ENCODE measurements at regions not wholly inside any gene's neighbourhood (a gene's known extent, or its start where the extent isn't known, plus 50 kb on each side); places are given as distances from the start of the nearest gene placed in this dataset.
"Not testable (repeated sequence)": the region's sequence is repeated elsewhere in the genome, so short reads cannot be mapped to it uniquely, and the experiment has no call there.

DNA sequence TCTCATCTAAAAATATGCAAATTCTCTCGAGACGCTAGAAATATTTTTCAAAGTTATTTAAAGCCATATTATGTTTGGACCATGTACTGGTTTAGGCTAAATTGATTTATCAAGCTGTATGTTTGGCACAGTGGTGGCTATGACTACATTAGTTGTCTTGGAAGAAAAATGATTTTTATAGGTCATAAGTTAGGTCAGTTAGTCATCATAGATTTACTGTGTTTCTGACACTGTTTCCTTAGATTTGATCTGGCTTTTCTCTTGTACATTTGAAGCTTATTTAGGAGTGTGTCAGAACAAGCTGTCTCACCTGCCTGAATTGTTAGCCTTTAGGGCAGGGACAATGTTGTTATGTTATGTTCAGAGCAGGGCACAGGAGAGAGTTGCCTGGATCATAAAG, 161.1 kb upstream of the FBXO33 start:
- no peaks in the 10 kb centered on the region for H3K36me3 ChIP-seq (ENCODE audit: control insufficient read depth, low read depth, low read length)
- no peak overlapping the region for H3K27ac ChIP-seq (ENCODE audit: low read length)
- H3K4me1 ChIP-seq (ENCODE audit: control insufficient read depth, low read depth, low read length), result no peaks in the 10 kb centered on the region
- H3K27me3 ChIP-seq (ENCODE audit: control insufficient read depth, insufficient read depth, low read length), result no peaks in the 10 kb centered on the region
- H3K9ac ChIP-seq (ENCODE audit: low read length), result no peak overlapping the region
- H3K9me3 ChIP-seq (ENCODE audit: control insufficient read depth, low read depth, low read length), result no peaks in the 10 kb centered on the region
- H3K4me3 ChIP-seq (ENCODE audit: low read length), result no peak overlapping the region

DNA sequence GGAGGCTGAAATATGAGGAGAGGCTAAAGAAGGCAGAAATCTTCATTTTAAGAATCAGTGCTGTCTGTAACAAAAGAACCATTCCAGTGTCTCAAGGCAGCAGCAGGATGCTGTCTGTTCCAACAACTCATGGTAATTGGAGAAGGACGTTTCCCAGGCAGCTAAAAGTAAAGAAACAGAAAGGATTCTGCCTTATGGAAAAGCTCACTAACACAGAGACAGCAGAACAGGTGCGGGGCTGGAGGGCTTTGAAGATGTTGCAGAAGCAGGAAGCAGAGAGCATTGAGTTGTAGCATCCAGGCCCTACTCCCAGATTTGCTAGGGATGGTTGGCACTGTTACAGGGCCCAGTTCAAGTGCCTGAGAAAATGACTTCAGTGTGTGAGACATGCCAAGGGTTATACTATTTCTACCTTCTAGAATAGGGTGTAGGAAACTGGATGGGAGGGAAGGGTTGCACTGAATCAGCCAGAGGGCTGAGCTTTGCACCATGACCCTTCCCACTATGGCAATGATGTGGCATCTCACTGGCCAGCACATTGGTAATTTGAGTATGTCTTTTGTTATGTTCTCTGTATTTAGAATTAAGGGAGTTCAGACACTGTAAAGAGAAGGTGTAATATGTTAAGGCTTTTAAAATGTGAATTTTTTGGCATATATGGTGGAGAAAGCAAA, 160.0 kb upstream of the FBXO33 start:
- no peaks in the 10 kb centered on the region for H3K9me3 ChIP-seq (ENCODE audit: control insufficient read depth, low read depth, low read length)
- no peaks in the 10 kb centered on the region for H3K4me1 ChIP-seq (ENCODE audit: control insufficient read depth, low read depth, low read length)
- no peaks in the 10 kb centered on the region for H3K36me3 ChIP-seq (ENCODE audit: control insufficient read depth, low read depth, low read length)
- no peak overlapping the region for H3K9ac ChIP-seq (ENCODE audit: low read length)
- H3K27ac ChIP-seq (ENCODE audit: low read length), result no peak overlapping the region
- no peak overlapping the region for H3K4me3 ChIP-seq (ENCODE audit: low read length)
- H3K27me3 ChIP-seq (ENCODE audit: control insufficient read depth, insufficient read depth, low read length), result no peaks in the 10 kb centered on the region

DNA sequence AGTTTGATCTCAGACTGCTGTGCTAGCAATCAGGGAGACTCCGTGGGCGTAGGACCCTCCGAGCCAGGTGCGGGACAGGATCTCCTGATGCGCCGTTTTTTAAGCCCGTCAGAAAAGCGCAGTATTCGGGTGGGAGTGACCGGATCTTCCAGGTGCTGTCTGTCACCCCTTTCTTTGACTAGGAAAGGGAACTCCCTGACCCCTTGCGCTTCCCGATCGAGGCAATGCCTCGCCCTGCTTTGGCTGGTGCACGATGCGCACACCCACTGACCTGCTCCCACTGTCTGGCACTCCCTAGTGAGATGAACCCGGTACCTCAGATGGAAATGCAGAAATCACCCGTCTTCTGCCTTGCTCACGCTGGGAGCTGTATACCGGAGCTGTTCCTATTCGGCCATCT, 157.6 kb upstream of the FBXO33 start:
- not testable (repeated sequence) for H3K4me1 ChIP-seq (ENCODE audit: control insufficient read depth, low read depth, low read length); H3K9me3 ChIP-seq (ENCODE audit: control insufficient read depth, low read depth, low read length); H3K27ac ChIP-seq (ENCODE audit: low read length); H3K4me3 ChIP-seq (ENCODE audit: low read length); H3K27me3 ChIP-seq (ENCODE audit: control insufficient read depth, insufficient read depth, low read length); H3K9ac ChIP-seq (ENCODE audit: low read length); H3K36me3 ChIP-seq (ENCODE audit: control insufficient read depth, low read depth, low read length)

DNA sequence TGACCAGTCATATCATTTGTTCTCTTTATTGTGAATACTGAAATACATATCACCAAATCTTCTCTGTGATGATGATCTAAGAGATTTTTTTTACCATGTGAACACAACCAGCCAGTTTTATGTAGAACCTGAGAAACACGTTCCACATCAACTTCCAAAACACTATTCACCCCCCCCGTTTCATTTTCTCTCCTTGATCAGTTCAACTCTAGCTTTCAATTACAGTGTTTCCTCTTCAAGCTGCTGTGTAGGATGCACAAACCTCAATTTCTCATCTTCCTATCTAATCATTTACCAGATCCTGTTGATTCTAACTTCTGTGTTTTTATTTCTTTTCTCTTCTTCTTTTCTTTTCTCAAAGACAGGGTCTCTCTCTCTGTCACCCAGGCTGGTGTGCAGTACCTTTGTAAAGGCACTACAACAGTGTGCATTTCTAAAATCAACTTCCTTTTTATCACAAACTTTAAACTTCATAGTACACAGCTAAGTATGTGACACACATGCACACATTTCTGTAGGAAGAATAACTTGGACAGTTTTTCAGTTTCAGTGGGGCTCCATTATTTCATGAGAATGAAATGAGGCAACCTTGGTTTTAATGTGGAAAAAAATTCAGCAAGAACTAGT, 149.9 kb upstream of the FBXO33 start:
- Histone ChIP-seq H3K27me3 (ENCODE audit: control insufficient read depth, insufficient read depth, low read length) (no peaks in the 10 kb centered on the region), H3K27ac (ENCODE audit: low read length) (no peak overlapping the region), H3K9me3 (ENCODE audit: control insufficient read depth, low read depth, low read length) (no peaks in the 10 kb centered on the region), H3K4me3 (ENCODE audit: low read length) (no peak overlapping the region), H3K9ac (ENCODE audit: low read length) (no peak overlapping the region), H3K4me1 (ENCODE audit: control insufficient read depth, low read depth, low read length) (no peaks in the 10 kb centered on the region), H3K36me3 (ENCODE audit: control insufficient read depth, low read depth, low read length) (no peaks in the 10 kb centered on the region)

DNA sequence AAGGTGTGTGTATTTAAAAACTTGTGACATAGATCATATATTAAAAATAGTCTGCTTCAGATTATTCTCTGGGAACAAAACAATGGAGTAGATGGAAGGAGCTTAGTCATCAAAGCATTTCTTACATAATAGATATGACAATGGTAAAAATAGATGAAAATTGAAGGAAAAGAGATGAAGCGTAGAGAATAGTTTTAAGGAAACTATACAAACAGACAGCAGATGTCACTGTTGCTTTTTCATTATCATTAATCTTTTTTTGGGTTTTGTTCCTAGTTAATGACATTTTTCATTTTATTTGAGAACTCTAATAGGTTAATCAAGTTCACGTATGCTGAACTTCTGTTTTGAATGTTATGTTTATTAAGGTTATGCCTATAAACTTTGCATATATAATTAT, 149.2 kb upstream of the FBXO33 start:
- Histone ChIP-seq H3K36me3 (ENCODE audit: control insufficient read depth, low read depth, low read length) (no peaks in the 10 kb centered on the region), H3K4me3 (ENCODE audit: low read length) (no peak overlapping the region), H3K27me3 (ENCODE audit: control insufficient read depth, insufficient read depth, low read length) (no peaks in the 10 kb centered on the region), H3K9ac (ENCODE audit: low read length) (no peak overlapping the region), H3K4me1 (ENCODE audit: control insufficient read depth, low read depth, low read length) (no peaks in the 10 kb centered on the region), H3K27ac (ENCODE audit: low read length) (no peak overlapping the region), H3K9me3 (ENCODE audit: control insufficient read depth, low read depth, low read length) (no peaks in the 10 kb centered on the region)

DNA sequence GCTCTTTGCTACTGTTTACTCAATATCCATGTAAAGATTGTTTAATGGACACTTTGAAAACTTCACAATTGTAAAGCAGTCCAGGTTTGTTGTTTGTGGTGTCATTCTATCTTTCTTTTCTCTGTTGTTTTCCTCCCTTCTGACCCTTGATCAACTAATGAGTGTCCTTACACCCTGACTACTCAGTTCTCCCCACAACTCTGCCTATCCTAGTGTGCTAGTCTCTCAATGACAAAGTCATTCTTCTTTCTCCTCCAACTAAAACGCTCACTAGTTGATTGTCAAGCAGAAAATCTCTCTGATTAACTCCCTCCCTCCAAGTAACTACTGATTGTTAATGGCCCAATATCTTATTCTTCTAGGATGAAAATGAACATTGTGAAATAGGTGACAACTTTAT, 148.5 kb upstream of the FBXO33 start:
- H3K27me3 ChIP-seq (ENCODE audit: control insufficient read depth, insufficient read depth, low read length), result no peaks in the 10 kb centered on the region
- H3K9me3 ChIP-seq (ENCODE audit: control insufficient read depth, low read depth, low read length), result no peaks in the 10 kb centered on the region
- no peak overlapping the region for H3K9ac ChIP-seq (ENCODE audit: low read length)
- no peak overlapping the region for H3K4me3 ChIP-seq (ENCODE audit: low read length)
- H3K4me1 ChIP-seq (ENCODE audit: control insufficient read depth, low read depth, low read length), result no peaks in the 10 kb centered on the region
- no peak overlapping the region for H3K27ac ChIP-seq (ENCODE audit: low read length)
- H3K36me3 ChIP-seq (ENCODE audit: control insufficient read depth, low read depth, low read length), result no peaks in the 10 kb centered on the region

DNA sequence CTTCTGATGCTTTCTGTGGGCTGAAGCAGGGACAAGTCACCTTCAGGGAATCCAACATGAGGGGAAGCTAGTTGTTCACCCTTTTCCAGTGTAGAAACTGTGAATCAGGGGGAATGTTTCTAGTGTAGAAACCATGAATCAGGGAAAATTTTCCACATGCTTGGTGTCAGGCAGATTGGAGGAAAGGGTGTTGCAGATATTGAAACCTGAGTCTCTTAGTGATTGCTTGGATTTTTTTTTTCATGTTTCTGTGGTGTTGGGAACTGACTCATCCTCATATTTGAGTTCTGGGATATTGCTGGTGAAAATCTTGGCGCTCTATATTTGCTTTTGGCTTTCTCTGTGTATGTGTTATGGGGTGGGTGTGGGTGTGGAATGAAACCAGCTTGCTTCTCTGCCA, 144.5 kb upstream of the FBXO33 start:
- no peaks in the 10 kb centered on the region for H3K36me3 ChIP-seq (ENCODE audit: control insufficient read depth, low read depth, low read length)
- H3K4me3 ChIP-seq (ENCODE audit: low read length), result no peak overlapping the region
- no peak overlapping the region for H3K27ac ChIP-seq (ENCODE audit: low read length)
- H3K27me3 ChIP-seq (ENCODE audit: control insufficient read depth, insufficient read depth, low read length), result no peaks in the 10 kb centered on the region
- H3K9me3 ChIP-seq (ENCODE audit: control insufficient read depth, low read depth, low read length), result no peaks in the 10 kb centered on the region
- H3K4me1 ChIP-seq (ENCODE audit: control insufficient read depth, low read depth, low read length), result no peaks in the 10 kb centered on the region
- no peak overlapping the region for H3K9ac ChIP-seq (ENCODE audit: low read length)

DNA sequence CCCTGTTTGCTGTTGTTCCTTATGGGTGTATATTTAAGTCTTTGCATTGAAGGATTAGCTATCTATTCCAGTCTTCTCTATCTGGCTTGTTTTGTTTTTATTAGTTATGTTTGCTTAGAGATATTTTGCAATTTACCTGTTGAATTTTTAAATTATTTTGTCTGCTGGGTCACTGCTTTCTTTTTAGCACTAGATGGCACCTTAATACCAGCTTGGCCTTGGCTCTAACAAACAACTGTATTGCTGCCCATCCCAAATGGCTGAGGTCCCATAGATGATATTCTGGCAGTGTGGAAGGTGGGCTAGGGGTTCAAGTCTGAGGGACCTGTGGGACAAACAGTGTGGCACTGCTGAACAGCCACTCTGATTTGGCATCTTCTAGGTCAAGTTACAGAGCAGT, 144.0 kb upstream of the FBXO33 start:
- Histone ChIP-seq H3K27me3 (ENCODE audit: control insufficient read depth, insufficient read depth, low read length) (no peaks in the 10 kb centered on the region), H3K9ac (ENCODE audit: low read length) (no peak overlapping the region), H3K36me3 (ENCODE audit: control insufficient read depth, low read depth, low read length) (no peaks in the 10 kb centered on the region), H3K9me3 (ENCODE audit: control insufficient read depth, low read depth, low read length) (no peaks in the 10 kb centered on the region), H3K4me3 (ENCODE audit: low read length) (no peak overlapping the region), H3K27ac (ENCODE audit: low read length) (no peak overlapping the region), H3K4me1 (ENCODE audit: control insufficient read depth, low read depth, low read length) (no peaks in the 10 kb centered on the region)

DNA sequence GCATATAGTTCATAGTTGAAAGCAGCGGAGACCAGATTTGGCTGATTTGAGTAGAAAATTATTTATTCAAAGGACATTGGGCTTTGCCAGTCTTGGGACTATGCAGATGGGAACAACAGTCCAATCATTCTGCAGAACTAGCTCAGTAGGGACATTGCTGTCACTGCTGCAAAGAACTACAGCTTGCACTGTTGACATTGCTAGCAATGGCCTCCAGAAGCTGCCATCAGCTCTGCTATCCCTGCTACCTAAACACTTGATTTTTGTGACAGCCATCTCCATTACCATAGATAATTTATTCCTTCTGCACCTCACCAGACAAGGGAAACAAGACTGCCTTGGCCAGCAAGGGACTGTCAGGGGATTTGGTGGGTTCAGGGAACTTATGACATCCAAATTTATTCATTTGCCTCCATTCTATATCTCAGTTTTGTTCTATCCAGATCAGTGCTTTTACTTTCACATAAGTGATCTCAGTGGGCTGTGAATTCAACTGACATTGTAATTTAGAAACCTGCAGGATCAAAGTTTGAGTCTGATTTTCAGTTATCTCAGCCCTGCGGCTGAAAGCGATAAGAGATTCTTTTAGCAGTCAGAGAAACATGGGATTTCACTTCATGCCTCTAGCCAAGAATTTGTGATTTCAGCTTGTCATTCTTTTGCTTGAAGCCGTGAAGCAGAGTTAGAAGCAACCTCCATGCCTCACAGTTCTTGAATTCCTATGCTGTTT, 136.7 kb upstream of the FBXO33 start:
- Histone ChIP-seq H3K9me3 (ENCODE audit: control insufficient read depth, low read depth, low read length) (no peaks in the 10 kb centered on the region), H3K9ac (ENCODE audit: low read length) (no peak overlapping the region), H3K4me1 (ENCODE audit: control insufficient read depth, low read depth, low read length) (no peaks in the 10 kb centered on the region), H3K36me3 (ENCODE audit: control insufficient read depth, low read depth, low read length) (no peaks in the 10 kb centered on the region), H3K27ac (ENCODE audit: low read length) (no peak overlapping the region), H3K4me3 (ENCODE audit: low read length) (no peak overlapping the region), H3K27me3 (ENCODE audit: control insufficient read depth, insufficient read depth, low read length) (no peaks in the 10 kb centered on the region)

DNA sequence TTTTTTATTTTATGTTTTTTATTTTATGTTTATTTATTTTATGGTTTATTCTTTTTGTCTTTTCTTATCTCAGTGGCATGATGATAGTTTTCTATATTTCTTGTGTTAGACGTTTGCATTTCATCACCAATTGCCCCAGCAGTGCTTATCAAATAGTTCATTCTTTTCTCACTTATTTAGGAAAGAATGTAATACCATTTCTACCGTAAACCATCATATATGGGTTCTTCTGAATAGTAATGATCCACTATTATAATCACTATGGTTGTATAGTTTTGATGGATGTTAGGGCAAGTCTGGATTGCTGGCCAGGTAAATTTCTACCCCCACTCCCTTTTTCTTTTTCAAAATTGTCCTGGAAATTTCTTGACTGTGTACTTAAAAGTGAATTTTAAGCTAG, 134.6 kb upstream of the FBXO33 start:
- no peaks in the 10 kb centered on the region for H3K9me3 ChIP-seq (ENCODE audit: control insufficient read depth, low read depth, low read length)
- H3K36me3 ChIP-seq (ENCODE audit: control insufficient read depth, low read depth, low read length), result no peaks in the 10 kb centered on the region
- H3K4me3 ChIP-seq (ENCODE audit: low read length), result no peak overlapping the region
- no peak overlapping the region for H3K9ac ChIP-seq (ENCODE audit: low read length)
- H3K27me3 ChIP-seq (ENCODE audit: control insufficient read depth, insufficient read depth, low read length), result no peaks in the 10 kb centered on the region
- H3K4me1 ChIP-seq (ENCODE audit: control insufficient read depth, low read depth, low read length), result no peaks in the 10 kb centered on the region
- no peak overlapping the region for H3K27ac ChIP-seq (ENCODE audit: low read length)

DNA sequence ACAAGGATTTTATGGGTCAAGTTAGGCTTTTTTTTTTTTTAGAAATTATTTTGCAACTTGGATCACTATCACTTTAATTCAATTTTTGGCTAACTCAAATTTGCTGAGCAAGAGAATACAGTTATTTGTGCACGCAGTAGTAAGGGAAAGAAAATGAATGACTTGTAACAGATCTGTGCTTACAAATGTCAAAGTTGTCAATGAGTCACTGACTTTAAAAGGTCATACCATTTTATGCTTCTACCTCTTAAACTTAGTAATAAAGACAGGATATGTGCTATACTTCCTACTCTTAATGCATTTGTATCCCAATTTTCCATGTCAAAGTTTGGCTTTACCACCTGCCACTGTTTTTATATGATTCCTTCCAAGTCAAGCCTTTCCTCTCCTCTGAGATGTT, 131.1 kb upstream of the FBXO33 start:
- Histone ChIP-seq H3K4me3 (ENCODE audit: low read length) (no peak overlapping the region), H3K36me3 (ENCODE audit: control insufficient read depth, low read depth, low read length) (no peaks in the 10 kb centered on the region), H3K9ac (ENCODE audit: low read length) (no peak overlapping the region), H3K27ac (ENCODE audit: low read length) (no peak overlapping the region), H3K27me3 (ENCODE audit: control insufficient read depth, insufficient read depth, low read length) (no peaks in the 10 kb centered on the region), H3K4me1 (ENCODE audit: control insufficient read depth, low read depth, low read length) (no peaks in the 10 kb centered on the region), H3K9me3 (ENCODE audit: control insufficient read depth, low read depth, low read length) (peaks cover 6% of the 10 kb centered on the region)

DNA sequence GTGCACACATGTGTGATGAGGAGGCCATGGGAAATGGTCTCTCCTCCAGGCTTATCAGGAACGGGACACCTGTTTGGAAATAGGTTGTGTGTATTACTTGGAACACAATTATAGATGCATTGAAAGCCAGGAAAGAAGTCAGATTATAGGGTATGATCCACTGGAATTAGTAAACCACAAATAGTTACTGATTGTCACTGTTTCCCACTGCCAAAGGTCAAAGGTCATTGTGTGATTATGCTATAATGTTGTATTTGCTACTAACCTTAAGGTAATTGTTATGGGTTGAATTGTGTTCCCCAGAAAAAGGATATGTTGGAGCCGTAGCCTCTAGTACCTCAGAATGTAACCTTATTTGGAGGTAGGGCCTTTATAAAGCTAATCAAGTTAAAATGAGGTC, 129.9 kb upstream of the FBXO33 start:
- H3K9me3 ChIP-seq (ENCODE audit: control insufficient read depth, low read depth, low read length), result peaks cover 12% of the 10 kb centered on the region
- no peak overlapping the region for H3K27ac ChIP-seq (ENCODE audit: low read length)
- no peaks in the 10 kb centered on the region for H3K36me3 ChIP-seq (ENCODE audit: control insufficient read depth, low read depth, low read length)
- H3K27me3 ChIP-seq (ENCODE audit: control insufficient read depth, insufficient read depth, low read length), result no peaks in the 10 kb centered on the region
- H3K9ac ChIP-seq (ENCODE audit: low read length), result no peak overlapping the region
- H3K4me1 ChIP-seq (ENCODE audit: control insufficient read depth, low read depth, low read length), result no peaks in the 10 kb centered on the region
- H3K4me3 ChIP-seq (ENCODE audit: low read length), result no peak overlapping the region
